Left ventricle myocardium inferior (tissue), 1 donor: ENCODE measurements at regions not wholly inside any gene's neighbourhood (a gene's known extent, or its start where the extent isn't known, plus 50 kb on each side); places are given as distances from the start of the nearest gene placed in this dataset.

Experiments
- DNase-seq: peaks from one replicate; pipeline ENCODE4 v3.0.0-alpha.2; 2020
- H3K27ac ChIP-seq: fragments of 200-600 bp; replicated peaks from 2 replicates; pipeline ENCODE4 v1.8.0; 2021
- H3K27me3 ChIP-seq: fragments of 200-600 bp; 2 replicates; pipeline ENCODE4 v1.8.0; 2021; ENCODE audit warnings: low read depth
- H3K36me3 ChIP-seq: fragments of 200-600 bp; 2 replicates; pipeline ENCODE4 v1.8.0; 2021
- H3K4me1 ChIP-seq: fragments of 200-600 bp; 2 replicates; pipeline ENCODE4 v1.8.0; 2021
- H3K4me3 ChIP-seq: fragments of 200-600 bp; 2 replicates; pipeline ENCODE4 v1.8.0; 2021; ENCODE audit warnings: mild to moderate bottlenecking, moderate library complexity
- H3K9me3 ChIP-seq: fragments of 200-600 bp; replicated peaks from 2 replicates; pipeline ENCODE4 v1.8.0; 2021
- intact Hi-C: fragments of 100-400 bp; cut with micrococcal nuclease; formaldehyde crosslinking; loops from one replicate; pipeline ENCODE4 v1.11.0; 2022
- TF ChIP-seq, protein P1 (sequence below): fragments of 200-600 bp; IDR thresholded peaks from 2 replicates; pipeline ENCODE4 v1.8.0; 2021; ENCODE audit warnings: antibody characterized with exemption, mild to moderate bottlenecking, borderline replicate concordance
- donor health status: DM: no; HTN: yes; CAD: no; lungs with severe emphysema.

DNA sequence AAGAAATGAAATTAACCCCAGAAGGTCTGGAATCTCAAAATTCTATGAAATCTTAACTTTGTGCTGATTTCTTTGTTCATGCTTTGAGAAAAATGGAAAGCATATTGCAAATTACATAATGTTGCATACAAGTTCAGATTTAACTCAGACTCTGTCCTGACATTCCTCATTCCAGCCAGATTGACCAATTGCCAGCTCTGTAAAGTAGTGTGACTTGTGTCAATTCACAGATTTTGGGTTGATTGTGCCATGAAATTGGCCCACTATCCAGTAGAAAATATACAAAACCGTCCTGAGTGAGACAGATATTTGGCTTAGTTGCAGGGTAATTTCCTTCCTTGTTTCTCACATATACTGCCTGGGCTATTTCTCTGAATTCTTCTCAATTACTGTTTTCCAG is 1312.6 kb downstream of the ROBO1 start:
- no peak for DNase-seq
- no peak overlapping the region for H3K4me3 ChIP-seq
- no peaks in the 10 kb centered on the region for H3K4me1 ChIP-seq
- no peaks in the 10 kb centered on the region for H3K9me3 ChIP-seq
- H3K36me3 ChIP-seq = no peaks in the 10 kb centered on the region
- intact Hi-C loops = no loop called here
- H3K27ac ChIP-seq = no peak overlapping the region
- no peaks in the 10 kb centered on the region for H3K27me3 ChIP-seq
- TF ChIP-seq, protein P1, sequence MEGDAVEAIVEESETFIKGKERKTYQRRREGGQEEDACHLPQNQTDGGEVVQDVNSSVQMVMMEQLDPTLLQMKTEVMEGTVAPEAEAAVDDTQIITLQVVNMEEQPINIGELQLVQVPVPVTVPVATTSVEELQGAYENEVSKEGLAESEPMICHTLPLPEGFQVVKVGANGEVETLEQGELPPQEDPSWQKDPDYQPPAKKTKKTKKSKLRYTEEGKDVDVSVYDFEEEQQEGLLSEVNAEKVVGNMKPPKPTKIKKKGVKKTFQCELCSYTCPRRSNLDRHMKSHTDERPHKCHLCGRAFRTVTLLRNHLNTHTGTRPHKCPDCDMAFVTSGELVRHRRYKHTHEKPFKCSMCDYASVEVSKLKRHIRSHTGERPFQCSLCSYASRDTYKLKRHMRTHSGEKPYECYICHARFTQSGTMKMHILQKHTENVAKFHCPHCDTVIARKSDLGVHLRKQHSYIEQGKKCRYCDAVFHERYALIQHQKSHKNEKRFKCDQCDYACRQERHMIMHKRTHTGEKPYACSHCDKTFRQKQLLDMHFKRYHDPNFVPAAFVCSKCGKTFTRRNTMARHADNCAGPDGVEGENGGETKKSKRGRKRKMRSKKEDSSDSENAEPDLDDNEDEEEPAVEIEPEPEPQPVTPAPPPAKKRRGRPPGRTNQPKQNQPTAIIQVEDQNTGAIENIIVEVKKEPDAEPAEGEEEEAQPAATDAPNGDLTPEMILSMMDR = no peak

DNA sequence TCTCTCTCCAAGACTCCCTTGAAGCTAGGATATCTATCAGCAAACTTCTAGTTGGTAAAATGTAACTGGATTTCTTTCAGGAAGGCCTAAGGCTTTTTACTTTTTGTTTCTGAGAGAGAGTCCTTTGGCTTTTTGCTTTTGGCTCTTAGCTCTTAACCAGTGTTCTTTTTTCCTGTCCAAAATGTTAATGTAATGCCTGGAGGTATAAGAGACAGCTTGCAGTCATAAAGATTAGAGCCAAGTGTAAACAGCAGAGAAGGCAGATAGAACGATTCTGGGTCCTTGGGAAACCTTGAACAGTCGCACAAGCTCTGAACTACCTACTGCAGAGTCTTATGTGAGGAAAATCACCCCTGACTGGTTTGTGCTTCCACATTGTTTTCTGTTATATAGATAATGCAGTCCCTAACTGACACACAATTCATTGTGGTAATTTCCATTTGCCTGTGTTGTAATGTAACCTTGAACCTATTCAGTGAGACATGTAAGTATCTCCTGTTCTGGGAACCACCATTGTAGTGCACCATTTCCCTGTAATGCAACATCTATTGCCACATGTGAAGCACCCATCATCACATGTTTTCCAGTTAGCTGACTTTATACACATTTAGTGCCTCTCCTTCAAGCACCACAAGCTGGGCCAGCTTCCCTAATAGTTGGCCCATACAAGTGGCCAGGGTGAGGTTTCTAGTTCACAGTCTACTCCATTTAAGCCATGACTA is 1311.9 kb downstream of the ROBO1 start:
- intact Hi-C loops = no loop called here
- Histone ChIP-seq H3K27me3 (no peaks in the 10 kb centered on the region), H3K9me3 (peaks cover under 1% of the 10 kb centered on the region), H3K4me3 (no peak overlapping the region), H3K36me3 (no peaks in the 10 kb centered on the region), H3K27ac (no peak overlapping the region), H3K4me1 (no peaks in the 10 kb centered on the region)
- TF ChIP-seq, protein P1 = no peak
- no peak for DNase-seq

DNA sequence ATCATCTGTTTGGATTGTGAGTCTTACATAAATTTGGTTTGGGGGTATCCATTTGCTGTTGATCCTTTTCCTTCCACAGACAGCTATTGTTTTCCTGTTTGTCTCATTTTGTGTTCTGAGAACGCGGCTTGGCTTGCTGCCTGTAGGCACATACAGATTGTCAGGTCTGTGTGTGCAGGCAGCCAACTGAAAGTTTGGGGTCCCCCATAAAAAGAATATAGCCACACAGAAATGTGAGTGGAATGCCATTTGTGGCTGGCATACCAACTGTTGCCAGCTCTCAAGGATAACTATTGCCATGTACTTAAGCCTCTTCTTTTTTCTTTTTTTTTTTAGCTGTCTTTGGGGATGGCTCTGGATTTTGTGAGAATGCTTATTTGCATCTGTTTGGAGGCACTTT is 1308.0 kb downstream of the ROBO1 start:
- TF ChIP-seq, protein P1 = no peak
- H3K27ac ChIP-seq = no peak overlapping the region
- intact Hi-C loops = no loop called here
- H3K4me1 ChIP-seq = no peaks in the 10 kb centered on the region
- H3K9me3 ChIP-seq = peaks cover 34% of the 10 kb centered on the region
- no peak for DNase-seq
- no peak overlapping the region for H3K4me3 ChIP-seq
- H3K36me3 ChIP-seq = no peaks in the 10 kb centered on the region
- no peaks in the 10 kb centered on the region for H3K27me3 ChIP-seq

DNA sequence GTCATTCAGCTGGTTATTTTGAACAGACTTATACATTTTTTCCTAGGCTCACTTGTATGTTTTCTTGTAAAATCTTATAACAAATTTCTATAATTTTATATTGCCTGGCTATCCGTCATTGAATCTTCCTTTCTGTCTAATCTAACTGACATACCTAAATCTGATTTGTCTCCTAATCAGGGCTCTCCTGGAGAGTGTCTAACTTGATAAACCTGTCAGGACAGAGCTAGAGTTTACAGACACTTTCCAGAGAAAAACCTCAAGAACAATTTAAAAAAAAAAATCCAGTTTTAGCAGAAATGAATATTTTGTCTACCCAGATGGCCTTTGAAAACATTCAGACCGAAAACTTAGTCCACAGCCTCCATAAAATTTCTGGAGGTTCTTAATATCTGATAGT is 1305.8 kb downstream of the ROBO1 start:
- H3K4me3 ChIP-seq = no peak overlapping the region
- intact Hi-C loops = no loop called here
- TF ChIP-seq, protein P1 = no peak
- no peaks in the 10 kb centered on the region for H3K36me3 ChIP-seq
- no peaks in the 10 kb centered on the region for H3K4me1 ChIP-seq
- no peak for DNase-seq
- peaks cover 55% of the 10 kb centered on the region for H3K9me3 ChIP-seq
- H3K27ac ChIP-seq = no peak overlapping the region
- no peaks in the 10 kb centered on the region for H3K27me3 ChIP-seq

DNA sequence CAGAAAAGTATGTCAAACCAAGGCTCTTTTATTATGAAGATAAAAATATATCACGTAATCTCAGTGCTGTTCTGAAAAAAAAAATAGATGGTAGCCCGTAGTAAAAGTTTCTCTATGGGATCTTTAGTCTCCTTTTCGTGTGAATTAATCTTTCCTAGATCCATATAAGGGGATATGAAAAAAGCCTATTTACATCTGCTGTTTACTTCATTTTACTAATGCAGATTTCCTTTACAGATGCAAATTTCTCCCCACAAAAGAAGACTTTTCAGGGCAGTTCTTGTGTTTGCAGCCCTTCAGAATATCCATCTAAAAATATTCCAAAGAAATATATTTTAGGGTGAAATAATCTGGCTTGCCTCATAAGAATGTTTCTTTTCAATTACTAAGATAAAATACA is 1291.7 kb downstream of the ROBO1 start:
- Histone ChIP-seq H3K27ac (no peak overlapping the region), H3K9me3 (peaks cover 20% of the 10 kb centered on the region), H3K27me3 (no peaks in the 10 kb centered on the region), H3K4me1 (no peaks in the 10 kb centered on the region), H3K4me3 (no peak overlapping the region), H3K36me3 (no peaks in the 10 kb centered on the region)
- TF ChIP-seq, protein P1 = no peak
- DNase-seq = no peak
- intact Hi-C loops = no loop called here

DNA sequence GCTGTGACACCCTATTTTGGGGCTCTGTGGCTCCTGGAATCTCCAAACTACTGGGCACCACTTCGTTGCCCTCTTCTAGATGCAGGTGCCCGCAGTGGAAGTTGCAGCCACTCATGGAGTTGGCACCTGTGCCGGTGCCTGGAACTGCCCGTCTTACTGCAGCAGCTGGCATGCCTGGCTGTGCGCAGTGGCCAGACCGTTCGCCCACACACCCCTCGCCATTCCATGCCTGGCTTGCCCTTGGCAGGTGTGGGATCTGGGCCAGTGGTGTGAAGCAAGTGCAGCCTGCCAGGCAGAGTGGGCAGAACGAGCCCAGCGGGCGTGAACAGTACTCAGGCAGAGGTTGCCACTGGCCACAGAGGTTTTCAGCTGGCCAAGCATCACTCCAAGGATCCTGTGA is 1286.7 kb downstream of the ROBO1 start:
- no peaks in the 10 kb centered on the region for H3K4me1 ChIP-seq
- no peak overlapping the region for H3K4me3 ChIP-seq
- H3K36me3 ChIP-seq = no peaks in the 10 kb centered on the region
- intact Hi-C loops = no loop called here
- TF ChIP-seq, protein P1 = no peak
- no peak overlapping the region for H3K27ac ChIP-seq
- no peaks in the 10 kb centered on the region for H3K27me3 ChIP-seq
- peaks cover 6% of the 10 kb centered on the region for H3K9me3 ChIP-seq
- DNase-seq = no peak
